OCI-M1 (cell line): ENCODE measurements at regions not wholly inside any gene's neighbourhood (a gene's known extent, or its start where the extent isn't known, plus 50 kb on each side); places are given as distances from the start of the nearest gene placed in this dataset.
"Not testable (repeated sequence)": the region's sequence is repeated elsewhere in the genome, so short reads cannot be mapped to it uniquely, and the experiment has no call there.

Experiments used
- DNase-seq: peaks from one replicate; lab custom pipeline; 2025; lab: John Stamatoyannopoulos, UW

DNA sequence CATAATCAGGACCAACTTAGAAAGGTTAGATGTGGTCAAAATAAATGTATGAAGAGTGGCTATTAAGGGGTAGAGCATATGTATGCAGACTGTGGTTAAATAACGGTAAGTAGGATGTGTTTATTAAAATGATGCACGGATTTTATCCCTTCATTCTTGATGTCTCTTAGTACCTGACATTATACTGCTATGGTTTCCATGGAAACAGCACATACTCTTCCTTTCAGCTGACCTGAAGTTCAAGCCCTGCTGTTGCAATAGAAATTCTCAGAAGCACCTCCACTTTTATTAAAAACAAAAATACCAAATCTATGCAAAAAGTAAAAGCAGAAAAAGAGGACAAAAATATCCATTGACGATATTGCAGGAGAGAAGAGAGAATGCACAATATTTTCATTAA lies 381.4 kb downstream of the RWDD3 start:
- DNase-seq = no peak

GRCh38 chr1:95620076-95620475 lies 386.1 kb downstream of the RWDD3 start:
- no peak for DNase-seq

DNA sequence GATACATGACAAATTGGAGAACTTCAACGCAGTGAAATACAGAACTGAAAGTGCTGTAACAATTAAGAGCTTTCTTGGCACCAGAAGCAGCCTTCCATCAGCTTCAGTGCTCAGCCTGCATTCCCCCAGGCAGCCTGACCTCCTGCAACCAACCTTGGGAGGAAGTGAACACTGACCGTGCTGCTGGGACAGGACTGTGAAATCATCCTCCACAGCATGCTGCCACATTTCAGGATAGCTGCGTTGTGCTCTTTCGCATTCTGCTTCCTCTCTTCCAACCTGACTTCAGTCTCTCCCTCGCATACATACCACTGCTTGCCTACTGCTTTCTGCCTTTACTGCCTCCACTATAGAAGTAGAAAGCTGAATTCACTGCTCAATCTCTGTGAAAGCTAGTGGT lies 388.6 kb downstream of the RWDD3 start:
- DNase-seq = peak; percentile 37

DNA sequence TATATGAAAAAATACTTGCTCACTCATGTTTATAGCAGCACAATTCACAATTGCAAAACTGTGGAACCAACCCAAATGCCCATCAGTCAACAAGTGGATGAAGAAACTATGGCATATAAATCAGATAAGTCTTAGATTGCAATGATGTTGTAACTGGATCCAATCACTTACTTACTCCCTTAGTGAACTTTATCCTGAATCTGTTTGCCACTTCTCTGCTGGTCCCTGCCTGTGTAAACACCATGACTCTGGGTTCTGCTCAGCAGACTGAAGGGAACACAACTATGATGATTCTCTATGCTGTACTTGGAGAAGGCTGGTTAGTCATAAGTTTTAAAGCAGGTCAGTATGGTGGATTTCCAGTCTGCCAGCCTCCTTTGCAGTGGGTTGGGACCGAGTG lies 391.2 kb downstream of the RWDD3 start:
- no peak for DNase-seq

DNA sequence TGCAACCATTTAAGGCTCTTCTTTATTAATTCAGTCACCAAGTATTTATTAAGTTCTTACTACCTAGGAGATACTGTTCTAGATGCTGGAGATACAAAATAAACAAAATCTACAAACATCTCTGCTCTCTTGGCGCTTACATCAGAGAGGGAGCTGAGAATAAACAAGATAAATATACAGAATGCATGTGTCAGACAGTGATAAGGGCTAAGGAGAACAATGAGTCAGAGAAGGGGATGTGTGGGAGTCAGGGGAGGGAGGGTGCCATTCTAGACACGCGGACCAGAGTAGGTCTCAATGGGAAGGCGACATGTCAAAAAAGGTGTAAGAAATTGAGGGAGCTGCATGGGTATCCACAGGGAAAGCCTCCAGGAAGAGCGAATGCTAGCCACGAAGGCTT lies 393.2 kb downstream of the RWDD3 start:
- peak; percentile 93 for DNase-seq

DNA sequence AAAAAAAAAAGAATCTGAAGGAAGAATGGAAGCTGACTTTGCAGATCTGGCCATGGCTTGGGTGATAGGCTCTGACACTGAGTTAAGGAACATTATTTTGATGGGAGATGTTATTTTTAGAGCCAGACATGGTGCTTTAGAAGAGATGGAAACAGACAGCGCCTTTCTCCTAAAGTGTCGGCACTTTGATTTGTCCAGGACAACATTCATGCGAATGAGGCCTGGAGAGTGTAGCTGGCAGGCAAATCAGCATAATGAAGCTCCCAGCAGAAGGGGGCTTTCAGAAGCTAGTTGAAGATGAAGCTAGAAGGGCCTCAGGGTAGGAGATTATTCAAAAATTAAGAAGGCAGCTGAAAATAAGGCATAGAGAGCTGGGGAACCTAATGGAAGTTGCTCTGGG lies 397.7 kb downstream of the RWDD3 start:
- no peak for DNase-seq

- DNase-seq = no peak
Observed at GRCh38 chr1:95635811-95636210, 401.8 kb downstream of the RWDD3 start.

- no peak for DNase-seq
Observed at GRCh38 chr1:95636897-95637296, 402.9 kb downstream of the RWDD3 start.

DNA sequence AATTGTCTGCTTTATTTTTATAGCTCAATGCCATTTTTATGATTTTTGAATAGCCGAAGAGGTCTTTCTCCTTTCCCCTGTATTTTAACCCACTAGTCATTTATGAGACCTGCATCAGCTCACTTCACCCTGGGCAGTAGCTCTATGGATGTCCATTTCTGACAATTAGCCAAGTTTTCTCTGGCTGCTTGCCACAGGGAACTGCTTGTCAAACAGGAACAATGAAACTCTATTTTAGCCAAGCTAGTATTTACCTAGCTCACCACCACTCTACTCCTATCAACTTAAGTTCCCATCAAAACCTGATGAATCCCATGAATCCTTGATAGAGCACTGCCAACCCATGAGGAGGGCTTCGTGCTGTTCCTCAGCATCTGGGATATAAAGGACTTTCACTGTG lies 406.7 kb downstream of the RWDD3 start:
- DNase-seq = peak; percentile 38

DNA sequence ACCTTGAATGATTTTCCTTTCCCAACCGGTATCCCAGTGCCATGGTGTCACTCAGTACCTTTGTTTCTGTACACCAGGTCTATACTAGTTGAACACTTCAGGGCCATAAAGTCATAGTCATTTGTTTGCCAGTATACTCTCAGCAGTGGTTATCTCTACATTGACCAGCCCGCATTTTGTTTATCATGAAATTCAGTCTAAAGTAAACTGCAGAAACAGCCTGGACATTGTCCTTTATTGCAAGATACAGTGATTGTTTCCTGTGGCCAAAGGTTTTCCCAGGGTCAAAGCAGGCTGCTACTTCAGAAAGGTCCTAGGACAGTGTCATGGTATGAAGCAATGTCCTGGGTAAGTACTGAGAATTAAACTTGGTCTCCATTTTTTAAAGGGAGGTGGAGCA lies 407.4 kb downstream of the RWDD3 start:
- no peak for DNase-seq

DNA sequence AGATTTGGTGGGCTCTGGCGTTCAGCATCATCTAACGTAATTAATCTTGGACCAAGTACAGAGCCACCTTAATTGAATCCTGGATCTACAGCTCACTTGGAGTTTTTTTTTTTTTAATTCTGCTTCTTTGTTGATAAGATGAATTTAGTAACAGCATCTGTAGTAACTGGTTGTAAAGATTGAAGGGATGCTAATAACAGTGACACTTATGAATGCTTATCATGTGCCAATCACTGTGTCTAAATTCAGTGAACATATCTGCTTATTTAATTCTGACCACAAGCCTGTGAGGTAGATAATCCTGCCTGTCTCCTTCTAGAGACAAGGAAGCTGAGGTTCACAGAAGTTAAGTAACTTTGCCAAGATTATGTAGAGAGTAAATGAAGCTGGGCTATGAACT lies 408.0 kb downstream of the RWDD3 start:
- DNase-seq = peak; percentile 15

GRCh38 chr1:95643071-95643470 lies 409.1 kb downstream of the RWDD3 start:
- no peak for DNase-seq

DNA sequence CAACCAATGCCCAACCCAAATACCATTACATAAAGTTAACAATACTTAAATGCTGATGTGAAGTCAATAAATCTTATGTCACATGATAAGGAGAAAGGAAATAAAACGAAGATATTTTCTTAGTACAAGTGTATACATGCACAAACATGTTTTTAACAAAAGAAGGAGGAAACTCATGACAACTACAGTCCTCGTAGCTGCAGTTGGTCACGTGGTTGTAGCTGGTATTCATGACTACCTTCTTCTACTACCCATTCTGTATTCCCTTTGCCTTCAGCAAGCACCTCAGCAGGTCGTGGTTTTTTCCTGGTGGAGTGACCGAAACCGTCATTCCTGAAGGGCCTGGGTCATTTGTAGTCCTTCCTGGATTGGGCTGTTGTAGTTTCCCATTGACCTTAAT lies 411.1 kb downstream of the RWDD3 start:
- DNase-seq = not testable (repeated sequence)

DNA sequence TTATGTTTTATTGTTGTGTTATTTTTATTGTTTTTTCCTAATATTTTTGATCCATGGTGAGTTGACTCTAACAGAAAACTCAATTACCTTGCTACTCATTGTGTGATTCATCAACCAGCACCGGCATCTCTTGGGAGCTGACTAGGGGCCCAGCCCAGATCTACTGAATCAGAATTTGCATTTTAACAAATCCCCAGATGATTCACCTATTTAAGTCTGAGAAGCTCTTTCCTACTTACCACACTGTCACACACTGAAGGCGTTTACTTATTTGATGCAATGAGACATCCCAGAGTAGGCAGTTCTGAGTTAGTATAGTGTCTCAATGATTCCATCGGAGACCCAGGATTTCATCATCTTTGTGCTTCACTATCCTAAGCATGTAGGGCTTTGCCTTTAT lies 416.6 kb downstream of the RWDD3 start:
- DNase-seq = no peak

- DNase-seq = no peak
Observed at GRCh38 chr1:95652423-95652965, 418.5 kb downstream of the RWDD3 start.

DNA sequence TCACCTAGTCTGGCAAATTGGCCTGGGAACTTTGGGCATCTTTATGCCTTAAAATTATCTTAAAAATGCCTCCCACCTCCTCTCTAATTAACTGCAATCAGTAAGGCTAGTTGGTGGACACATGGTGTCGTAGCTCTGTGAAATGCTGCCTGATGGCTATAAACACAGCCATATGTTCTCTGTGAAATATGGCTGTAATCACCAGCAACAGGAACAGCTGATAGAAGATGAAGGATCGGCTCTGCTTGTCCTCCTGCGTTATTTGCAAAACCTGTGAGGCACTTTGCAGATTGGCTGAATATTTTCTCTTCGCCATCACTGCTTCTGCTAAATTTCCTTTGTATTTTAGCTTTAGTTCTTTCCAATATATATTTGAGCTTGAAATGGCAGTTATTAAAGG lies 419.6 kb downstream of the RWDD3 start:
- DNase-seq = no peak

- no peak for DNase-seq
Observed at GRCh38 chr1:95655321-95656020, 421.5 kb downstream of the RWDD3 start.

GRCh38 chr1:95657248-95657647 lies 423.2 kb downstream of the RWDD3 start:
- DNase-seq = no peak

GRCh38 chr1:95659166-95659565 lies 425.2 kb downstream of the RWDD3 start:
- no peak for DNase-seq

DNA sequence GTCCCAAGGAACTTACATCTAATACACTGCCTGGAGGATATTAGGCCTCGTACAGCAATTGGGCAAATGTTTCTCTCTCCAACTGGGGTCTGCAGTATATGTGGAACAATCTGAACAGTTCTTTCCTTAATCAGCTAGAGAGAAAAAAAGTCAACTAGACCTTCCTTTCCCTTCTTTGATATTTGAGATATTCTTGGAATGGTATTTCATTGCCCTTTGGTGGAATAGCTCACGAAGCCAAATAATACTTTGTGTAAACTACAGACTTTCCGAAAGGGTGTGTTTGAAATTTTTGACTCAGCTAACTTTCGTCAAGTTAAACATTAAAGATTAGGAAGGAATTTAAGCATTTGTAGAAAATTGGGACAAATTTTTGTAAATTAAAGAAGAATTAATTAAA lies 425.6 kb downstream of the RWDD3 start:
- no peak for DNase-seq

DNA sequence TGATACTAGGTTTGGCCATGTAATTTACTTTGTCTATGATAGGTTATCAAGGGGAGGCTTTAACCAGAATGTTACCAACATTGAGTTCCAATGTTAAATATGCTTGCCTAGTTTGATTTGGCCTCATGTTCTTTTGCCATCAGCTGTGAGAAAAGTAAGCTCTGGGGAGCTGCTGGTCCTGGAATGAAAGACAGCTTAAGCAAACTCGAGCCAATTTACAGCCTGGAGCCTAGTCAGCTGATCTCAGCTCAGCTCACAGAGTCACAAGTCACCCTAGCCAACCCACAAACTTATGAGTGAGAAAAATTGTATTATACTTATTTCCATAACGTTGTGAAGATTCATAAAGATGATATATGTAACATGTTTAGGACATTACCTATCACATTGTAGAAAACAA lies 426.7 kb downstream of the RWDD3 start:
- DNase-seq = no peak

GRCh38 chr1:95663530-95663929 lies 429.5 kb downstream of the RWDD3 start:
- DNase-seq = not testable (repeated sequence)

- no peak for DNase-seq
Observed at GRCh38 chr1:95668165-95668564, 434.2 kb downstream of the RWDD3 start.

- not testable (repeated sequence) for DNase-seq
Observed at GRCh38 chr1:95669638-95670037, 435.6 kb downstream of the RWDD3 start.
